ENCODE measurements at regions not wholly inside any gene's neighbourhood (a gene's known extent, or its start where the extent isn't known, plus 50 kb on each side); places are given as distances from the start of the nearest gene placed in this dataset.

DNA sequence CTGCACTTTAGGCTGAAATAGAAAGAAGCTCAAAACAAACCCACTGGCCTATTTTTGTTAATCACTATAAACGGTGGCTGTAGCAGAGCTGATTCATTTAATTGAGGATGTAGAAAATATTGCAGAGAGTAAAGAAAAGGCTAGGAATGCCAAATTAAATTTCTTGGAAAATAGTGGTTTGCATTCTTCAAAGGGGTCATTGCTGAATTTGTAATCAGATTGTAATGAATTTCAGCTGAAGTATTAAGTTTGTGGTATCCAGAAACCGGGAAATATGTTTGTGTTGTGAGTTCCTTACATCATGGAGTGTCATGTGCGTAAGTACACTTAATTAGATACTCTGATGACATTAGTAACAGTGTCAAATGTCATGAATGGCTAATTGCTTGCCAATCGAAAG, 203.0 kb downstream of the SAMD5 start:
- TF ChIP-seq POLR2A (IDR thresholded peaks at IDR 0.05; ENCODE audit: low read depth, low read length) (no peak), POLR2AphosphoS5 (IDR thresholded peaks at IDR 0.05; ENCODE audit: low read depth, low read length) (no peak)
